Astrocyte of the hippocampus (primary cell): ENCODE measurements at regions not wholly inside any gene's neighbourhood (a gene's known extent, or its start where the extent isn't known, plus 50 kb on each side); places are given as distances from the start of the nearest gene placed in this dataset.
A peak's percentile ranks its signal among the peaks of the same experiment; 100 is the strongest.

ENCODE experiments used
- DNase-seq: peaks from one replicate; pipeline ENCODE4 v3.0.0; 2011; ENCODE audit warnings: low read depth, low spot score

GRCh38 chr6:137777687-137778075 is 89.4 kb upstream of the TNFAIP3 start:
- no peak for DNase-seq

GRCh38 chr6:137779982-137780381 is 87.1 kb upstream of the TNFAIP3 start:
- DNase-seq = no peak

GRCh38 chr6:137780447-137781034 is 86.5 kb upstream of the TNFAIP3 start:
- DNase-seq = no peak

GRCh38 chr6:137781639-137782038 is 85.4 kb upstream of the TNFAIP3 start:
- no peak for DNase-seq

GRCh38 chr6:137782166-137783039 is 84.7 kb upstream of the TNFAIP3 start:
- DNase-seq = no peak

GRCh38 chr6:137783710-137784109 is 83.3 kb upstream of the TNFAIP3 start:
- no peak for DNase-seq

- DNase-seq = no peak
Observed at GRCh38 chr6:137784583-137784982, 82.5 kb upstream of the TNFAIP3 start.

GRCh38 chr6:137787016-137787415 is 80.0 kb upstream of the TNFAIP3 start:
- DNase-seq = no peak

GRCh38 chr6:137788248-137788647 is 78.8 kb upstream of the TNFAIP3 start:
- DNase-seq = no peak

- DNase-seq = no peak
Observed at GRCh38 chr6:137791281-137792159, 75.5 kb upstream of the TNFAIP3 start.

GRCh38 chr6:137792160-137793033 is 74.7 kb upstream of the TNFAIP3 start:
- DNase-seq = no peak

GRCh38 chr6:137793805-137794515 is 73.1 kb upstream of the TNFAIP3 start:
- no peak for DNase-seq

GRCh38 chr6:137794516-137795201 is 72.4 kb upstream of the TNFAIP3 start:
- no peak for DNase-seq

GRCh38 chr6:137795501-137795900 is 71.6 kb upstream of the TNFAIP3 start:
- no peak for DNase-seq

GRCh38 chr6:137798261-137798660 is 68.8 kb upstream of the TNFAIP3 start:
- DNase-seq = peak; percentile 47

GRCh38 chr6:137798846-137799245 is 68.2 kb upstream of the TNFAIP3 start:
- DNase-seq = peak; percentile 54

- peak; percentile 35 for DNase-seq
Observed at GRCh38 chr6:137799950-137800568, 67.0 kb upstream of the TNFAIP3 start.

GRCh38 chr6:137800762-137801161 is 66.3 kb upstream of the TNFAIP3 start:
- DNase-seq = no peak

- no peak for DNase-seq
Observed at GRCh38 chr6:137801352-137802114, 65.5 kb upstream of the TNFAIP3 start.
